ENCODE measurements at regions not wholly inside any gene's neighbourhood (a gene's known extent, or its start where the extent isn't known, plus 50 kb on each side); places are given as distances from the start of the nearest gene placed in this dataset.

DNA sequence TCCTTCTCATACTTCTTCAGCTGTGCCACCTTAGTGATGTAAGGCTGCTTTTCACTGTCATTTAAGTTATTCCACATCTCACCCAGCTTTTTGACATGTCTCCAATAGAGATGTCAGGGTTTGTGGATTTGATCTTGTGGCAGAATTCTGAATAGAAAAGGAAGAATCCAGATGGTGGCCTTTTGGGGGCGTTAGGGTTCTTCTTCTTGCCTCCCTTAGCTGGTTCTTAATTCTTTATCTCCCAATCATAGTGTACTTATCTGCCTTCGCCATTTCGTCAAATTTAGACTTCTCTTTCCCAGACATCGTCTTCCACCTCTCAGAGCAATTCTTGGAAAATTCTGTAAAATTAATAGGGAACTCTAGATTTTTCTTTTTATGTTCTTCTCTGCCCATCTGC, 422.9 kb downstream of the GJA1 start:
- TF ChIP-seq EZH2 (IDR thresholded peaks at IDR 0.05; ENCODE audit: insufficient read depth, poor library complexity, severe bottlenecking) (no peak), EZH2phosphoT487 (IDR thresholded peaks at IDR 0.05; ENCODE audit: insufficient read depth, low read depth) (no peak)
